ENCODE measurements at regions not wholly inside any gene's neighbourhood (a gene's known extent, or its start where the extent isn't known, plus 50 kb on each side); places are given as distances from the start of the nearest gene placed in this dataset.

DNA sequence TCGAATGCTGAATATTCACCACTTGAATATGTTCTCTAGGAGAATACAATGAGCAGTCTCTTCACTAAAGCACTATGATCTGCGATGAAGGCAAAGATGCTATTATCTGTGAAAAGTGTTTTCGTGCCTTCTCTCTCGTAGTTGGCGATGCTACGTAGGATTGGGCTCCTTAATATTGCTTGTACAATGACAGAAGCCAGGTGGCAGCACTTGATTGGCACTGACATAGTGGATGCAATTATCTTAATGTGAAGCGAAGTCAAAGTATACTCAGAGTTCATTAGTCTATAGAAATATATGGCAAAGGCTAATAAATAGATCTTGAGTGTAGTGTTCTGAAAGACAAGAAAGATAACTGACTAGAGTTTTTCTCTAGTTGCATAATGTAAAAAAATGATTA, 1135.7 kb upstream of the AGA start:
- DNase-seq (ENCODE audit: low read depth in 2 of 2), result no peak

DNA sequence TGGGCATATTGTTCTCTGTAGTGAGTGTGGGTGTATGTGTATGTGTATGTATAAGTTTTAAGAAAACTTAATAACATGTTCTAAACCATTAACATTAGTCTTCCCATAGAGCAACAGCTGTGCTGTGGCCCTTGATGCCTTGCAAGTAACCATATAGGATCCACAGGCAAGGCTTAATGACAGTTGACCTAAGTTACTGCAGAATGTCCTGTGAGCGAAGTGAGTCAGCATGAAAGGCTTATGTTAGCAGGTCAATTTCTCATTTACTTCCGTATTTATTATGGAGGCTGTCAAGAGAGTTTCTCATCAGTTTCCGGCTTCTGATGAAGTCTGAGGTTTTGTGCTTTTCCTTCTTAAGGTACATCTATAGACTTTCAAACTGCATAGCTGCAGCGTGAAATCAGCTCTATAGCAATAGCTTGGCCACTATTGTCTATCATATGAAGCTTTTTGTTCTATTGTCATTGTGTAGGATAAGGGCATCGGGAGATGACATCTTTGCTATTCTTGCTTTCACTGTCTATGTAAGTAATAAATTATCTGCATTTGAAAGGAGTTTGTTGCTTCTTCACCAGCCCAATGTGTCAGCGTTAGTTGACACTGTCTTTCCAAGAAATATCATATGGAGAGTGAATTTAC, 1153.4 kb upstream of the AGA start:
- DNase-seq (ENCODE audit: low read depth in 2 of 2), result no peak

DNA sequence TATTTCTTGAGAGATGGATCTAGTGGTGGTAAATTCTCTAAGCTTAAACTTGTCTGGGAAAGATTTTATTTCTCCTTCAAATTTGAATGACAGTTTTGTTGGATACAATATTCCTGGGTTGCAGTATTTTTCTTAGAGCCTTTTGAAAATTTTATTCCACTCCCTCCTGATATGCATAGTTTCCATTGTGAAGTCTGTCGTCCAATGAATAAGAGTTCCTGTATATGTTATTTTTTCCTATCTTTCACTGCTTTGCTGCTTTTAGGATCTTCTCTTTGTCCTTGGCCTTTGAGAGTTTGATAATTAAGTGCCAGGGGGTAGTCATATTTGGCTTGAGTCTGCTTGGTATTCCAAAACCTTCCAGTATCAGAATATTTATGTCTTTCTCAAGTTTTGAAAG, 1156.4 kb upstream of the AGA start:
- no peak for DNase-seq (ENCODE audit: low read depth in 2 of 2)

DNA sequence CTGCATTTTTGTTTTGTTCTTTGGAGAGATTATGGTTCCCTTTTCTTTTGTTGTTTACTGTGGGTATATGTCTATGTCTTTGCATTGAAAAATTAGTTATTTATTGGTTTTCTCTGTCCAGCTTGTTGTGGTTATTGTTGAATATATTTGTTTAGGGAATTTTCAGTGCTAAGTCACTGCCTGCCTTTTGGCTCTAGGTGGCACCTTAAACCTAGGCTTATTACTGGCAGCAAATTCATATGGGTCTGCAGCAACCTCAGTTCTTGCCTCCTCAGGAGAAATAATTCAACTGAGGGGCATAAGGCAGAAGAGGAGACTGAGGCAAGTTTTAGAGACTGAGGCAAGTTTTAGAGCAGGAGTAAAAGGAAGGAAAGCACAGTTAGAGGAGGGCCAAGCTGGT, 1157.3 kb upstream of the AGA start:
- no peak for DNase-seq (ENCODE audit: low read depth in 2 of 2)

DNA sequence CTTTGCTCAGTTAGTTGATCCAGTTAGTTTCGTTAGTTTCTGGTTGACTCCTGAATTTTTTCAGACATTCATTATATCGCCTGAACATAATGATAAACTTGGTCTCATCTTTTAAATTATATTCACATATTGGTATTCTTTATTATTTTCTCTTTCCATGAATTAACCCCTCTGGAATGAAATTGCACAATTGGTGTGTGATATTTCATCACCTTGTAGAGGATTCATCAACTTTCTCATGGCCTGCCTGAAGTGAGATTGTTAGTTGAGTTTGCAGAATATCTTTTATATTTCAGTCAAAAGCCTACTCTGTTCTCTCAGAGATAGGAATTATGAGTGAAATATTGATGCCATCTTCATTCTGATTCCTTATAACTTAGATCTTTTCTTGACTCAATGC, 1160.6 kb upstream of the AGA start:
- peak in 1 of 2 experiments; percentile 5 for DNase-seq (ENCODE audit: low read depth in 2 of 2)

DNA sequence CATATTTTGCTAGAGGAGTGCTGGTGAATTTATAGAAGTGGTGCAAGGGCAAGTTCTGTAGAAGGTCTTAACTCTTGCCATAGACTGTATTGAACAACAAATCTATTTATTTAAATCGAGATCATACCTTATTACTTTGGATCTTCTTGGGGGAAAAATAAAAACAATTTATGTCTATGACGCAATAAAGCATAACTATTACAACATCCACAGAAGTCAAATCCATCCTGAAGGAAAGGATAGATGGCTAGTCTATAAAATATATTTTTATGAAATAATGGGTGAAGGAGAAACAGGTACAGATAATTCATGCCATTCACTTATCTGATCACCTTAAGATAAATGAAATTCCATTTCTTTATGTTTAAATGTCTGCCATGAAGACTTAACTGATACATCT, 1168.8 kb upstream of the AGA start:
- DNase-seq (ENCODE audit: low read depth in 2 of 2), result no peak

DNA sequence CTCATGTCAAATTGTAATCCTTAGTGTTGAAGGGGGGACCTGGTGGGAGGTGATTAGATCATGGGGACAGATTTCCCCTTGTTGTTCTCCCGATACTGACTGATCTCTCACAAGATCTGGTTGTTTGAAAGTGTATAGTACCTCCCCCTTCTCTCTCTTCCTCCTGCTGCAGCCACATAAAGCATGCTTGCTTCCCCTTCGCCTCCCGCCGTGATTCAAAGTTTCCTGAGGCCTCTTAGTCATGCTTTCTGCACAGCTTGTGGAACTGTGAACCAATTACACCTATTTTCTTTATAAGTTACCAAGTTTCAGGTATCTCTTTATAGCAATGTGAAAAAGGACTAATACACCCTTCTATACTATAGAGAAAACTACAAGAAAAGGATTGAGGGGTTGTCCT, 1170.5 kb upstream of the AGA start:
- no peak for DNase-seq (ENCODE audit: low read depth in 2 of 2)

DNA sequence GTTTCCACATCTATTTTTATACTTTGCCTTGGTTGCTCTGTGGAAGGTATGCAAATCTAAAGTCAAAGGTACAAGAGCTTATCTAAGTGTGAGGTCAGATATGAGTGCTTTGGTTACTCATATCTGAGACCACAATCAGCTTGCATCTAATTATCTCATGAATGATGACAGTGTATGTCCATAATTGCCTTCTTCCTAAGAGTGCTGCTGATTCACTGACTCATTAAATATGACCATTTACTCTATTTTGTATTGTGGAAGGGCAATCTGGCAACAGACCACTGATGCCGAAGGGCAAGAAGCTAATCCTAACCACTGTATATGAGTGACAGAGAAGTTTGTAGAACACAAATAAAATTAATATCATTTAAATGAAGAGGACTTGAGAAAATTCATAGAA, 1190.2 kb upstream of the AGA start:
- no peak for DNase-seq (ENCODE audit: low read depth in 2 of 2)

DNA sequence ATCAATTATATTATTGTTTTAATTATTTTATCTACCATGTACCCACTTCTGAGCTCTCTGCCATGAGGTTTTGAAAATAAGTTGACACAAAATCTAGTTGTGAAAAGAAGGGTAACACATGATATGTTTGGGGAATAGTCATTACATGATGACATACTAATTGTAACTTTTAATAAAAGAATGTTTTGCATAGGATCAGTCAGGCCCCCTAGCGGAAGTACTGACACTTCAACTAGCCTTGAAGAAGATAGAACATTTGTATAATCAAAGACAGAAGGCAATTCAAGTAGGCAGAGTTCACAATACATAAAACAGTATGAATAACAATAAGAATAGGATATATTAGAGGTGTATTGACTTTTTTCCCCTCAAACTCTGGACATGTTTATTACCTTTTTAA, 1191.0 kb upstream of the AGA start:
- no peak for DNase-seq (ENCODE audit: low read depth in 2 of 2)

DNA sequence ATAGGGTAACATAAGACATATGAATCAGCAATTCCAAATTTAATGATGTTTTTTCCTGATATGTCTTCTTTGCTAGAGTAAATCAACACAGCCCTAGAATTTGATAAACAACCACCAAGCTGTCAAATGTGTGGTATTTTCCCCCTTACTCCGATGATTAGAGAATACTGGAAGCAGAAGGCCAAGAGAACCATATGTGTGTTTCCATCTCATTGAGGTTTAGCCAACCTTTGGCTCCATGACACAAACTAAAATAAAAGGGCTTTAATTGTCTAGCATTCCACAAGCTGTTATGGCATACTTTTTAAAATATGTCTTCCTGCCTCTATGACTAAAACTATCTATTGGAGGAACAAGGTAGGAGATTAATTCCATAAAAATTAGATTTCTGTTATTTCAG, 1222.4 kb upstream of the AGA start:
- no peak for DNase-seq (ENCODE audit: low read depth in 2 of 2)

DNA sequence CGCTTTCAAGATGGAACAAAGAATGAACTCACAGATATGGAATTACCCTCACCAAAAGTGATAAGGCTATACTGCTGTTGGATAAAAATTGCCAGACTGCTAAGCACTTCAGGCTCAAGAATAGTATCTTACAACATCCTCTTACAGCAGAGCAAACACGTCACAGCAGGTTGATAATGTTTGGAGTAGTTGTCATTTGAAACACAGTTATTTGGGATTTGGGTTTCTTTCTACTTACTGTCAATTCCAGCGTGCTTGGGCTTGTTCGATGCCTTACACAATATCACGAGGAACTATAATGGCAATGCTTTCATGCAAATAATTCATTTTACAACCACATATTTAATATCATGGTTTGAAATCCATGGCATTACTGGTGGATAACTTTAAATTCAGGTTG, 1223.7 kb upstream of the AGA start:
- DNase-seq (ENCODE audit: low read depth in 2 of 2), result no peak

DNA sequence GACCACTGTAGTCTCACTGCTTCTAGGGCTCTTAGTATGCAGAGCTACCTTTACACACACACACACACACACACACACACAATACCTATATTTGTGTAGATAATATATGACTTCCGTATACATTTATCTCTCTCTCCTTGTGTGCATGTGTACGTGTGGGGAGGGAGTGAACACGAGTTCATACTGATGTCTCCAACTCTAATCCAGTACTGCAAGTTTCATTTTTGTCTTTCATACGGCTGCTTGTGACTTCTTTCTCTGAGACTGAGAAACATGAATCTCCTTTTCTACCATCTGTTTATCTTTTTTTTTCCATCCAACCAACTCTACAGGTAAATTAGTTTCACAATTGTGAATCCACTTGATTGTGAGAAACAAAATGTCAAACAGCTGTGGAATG, 1229.5 kb upstream of the AGA start:
- no peak for DNase-seq (ENCODE audit: low read depth in 2 of 2)

DNA sequence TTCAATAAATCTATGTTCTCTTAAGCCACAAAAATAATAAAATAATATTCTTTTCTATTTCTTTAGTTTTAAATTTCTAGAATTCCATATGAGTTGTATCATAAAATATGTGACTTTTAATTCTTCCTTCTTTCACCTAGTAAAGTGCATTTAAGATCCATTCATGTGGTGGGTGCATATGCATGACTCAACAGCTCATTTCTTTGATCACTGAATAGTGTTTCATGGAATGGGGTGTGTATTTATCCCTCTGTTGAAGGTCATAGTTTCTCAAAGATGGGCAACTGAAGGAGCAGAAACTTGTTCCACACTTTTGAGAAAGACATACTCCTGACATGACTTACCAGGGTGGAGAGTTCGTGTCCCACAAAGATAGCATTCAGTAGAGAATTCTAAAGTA, 1230.3 kb upstream of the AGA start:
- no peak for DNase-seq (ENCODE audit: low read depth in 2 of 2)

DNA sequence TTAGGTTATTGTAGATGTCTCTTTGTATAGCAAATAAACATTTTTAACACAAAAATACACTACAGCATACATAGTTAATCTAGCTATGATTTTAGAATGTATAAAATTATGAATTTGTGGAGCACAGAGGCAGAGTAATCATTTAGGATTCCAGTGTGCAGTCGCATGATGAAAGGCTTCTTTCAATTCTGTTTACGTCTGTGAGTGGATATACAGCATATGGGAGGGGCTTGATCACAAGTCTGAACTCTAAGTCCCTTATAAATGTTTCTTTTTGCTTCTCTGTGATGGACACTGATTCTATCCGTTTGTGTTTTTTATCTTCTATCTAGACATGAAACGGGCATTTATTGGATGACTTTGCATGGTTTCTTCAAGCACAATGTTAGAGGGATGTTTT, 1239.6 kb upstream of the AGA start:
- no peak for DNase-seq (ENCODE audit: low read depth in 2 of 2)

DNA sequence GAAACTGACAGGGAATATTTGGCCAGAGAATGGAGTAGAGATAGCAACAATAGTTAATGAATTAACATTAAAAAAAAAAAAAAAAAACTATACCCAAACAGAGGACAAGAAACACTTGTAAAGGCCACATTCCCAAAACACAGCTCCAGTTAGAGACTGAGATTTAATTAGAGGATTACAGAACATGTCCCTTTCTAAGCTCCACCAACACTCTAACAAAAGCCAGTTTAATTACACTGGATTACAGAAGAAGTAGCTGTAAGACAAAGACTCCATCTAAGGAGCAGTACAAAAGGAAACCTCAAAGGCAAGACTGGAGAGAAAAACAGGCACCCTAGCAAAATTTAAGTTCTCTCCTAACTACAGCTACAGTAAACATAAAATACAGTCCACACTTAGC, 1247.7 kb upstream of the AGA start:
- no peak for DNase-seq (ENCODE audit: low read depth in 2 of 2)

DNA sequence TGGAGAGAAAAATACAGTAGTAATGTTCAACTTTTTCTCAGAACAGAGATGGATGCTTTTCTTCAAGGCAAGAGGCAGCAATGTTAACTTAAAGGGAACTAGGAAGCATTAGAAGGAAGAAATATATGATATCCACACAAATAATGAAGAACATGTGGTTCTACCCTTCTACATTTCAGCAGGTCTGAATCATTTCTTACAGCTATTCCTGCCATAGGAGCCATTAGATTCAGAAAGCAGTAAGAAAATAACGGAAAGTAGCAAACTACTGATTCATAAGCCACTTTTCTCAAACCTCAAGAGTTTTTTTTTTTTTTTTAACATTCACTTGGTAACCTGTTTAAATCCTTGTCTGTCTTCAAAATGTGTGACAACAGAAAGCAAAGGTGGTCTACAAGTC, 1251.6 kb upstream of the AGA start:
- DNase-seq (ENCODE audit: low read depth in 2 of 2), result peak; percentile 32 to 37

DNA sequence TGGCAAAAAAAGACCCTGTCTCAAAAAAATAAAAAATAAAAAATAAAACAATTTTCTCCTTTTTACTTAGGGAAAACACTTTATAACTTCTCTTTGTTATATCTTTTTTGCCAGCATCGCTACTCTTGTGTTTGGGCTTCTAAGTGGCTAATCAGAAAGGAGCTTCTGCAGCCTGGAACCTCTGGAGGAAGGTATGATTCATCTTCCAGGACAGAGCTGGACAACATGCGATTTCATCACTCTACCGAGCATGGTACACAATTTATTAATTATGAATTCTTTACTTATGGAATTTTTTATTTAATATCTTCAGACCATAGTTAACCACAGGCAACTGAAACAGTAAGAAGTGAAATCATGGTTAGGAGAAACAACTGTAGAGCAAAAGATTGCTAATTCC, 1254.3 kb upstream of the AGA start:
- peak in 1 of 2 experiments; percentile 3 for DNase-seq (ENCODE audit: low read depth in 2 of 2)

DNA sequence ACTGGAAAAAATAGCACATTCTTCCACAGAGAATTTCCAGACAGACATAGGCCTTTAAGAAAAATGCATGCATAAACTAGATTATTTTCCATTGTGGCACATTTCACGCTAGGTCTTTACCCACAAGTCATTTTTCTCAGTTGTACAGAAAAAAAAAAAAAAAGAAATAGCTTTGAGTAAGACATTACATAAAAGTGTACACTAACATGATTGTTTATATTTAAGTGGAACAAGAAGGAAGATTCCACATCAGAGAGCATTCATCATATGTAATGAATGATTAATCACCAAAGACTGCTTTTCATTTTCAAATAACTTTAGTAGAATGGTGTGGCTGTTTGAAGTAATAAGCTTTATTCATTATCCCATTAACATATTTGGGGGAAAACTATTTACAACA, 1270.2 kb upstream of the AGA start:
- DNase-seq (ENCODE audit: low read depth in 2 of 2), result no peak

DNA sequence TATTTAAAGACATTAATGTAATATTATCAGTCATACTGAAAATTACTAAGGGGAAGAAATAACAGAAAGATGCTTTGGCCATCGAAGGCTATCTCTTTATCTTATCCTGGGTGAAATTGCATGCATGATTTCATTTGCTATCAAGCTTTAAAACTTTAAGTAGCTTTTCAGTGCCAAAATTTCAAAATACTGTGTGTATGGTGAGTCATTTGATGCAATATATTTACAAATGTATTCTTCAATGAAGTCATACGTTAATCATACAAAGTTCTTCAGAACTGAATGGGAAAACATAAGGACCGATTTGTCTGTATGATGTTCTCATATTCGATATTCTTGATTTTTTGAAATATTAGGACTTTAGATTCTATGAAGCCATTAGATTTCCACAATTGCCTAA, 1295.8 kb upstream of the AGA start:
- no peak for DNase-seq (ENCODE audit: low read depth in 2 of 2)

DNA sequence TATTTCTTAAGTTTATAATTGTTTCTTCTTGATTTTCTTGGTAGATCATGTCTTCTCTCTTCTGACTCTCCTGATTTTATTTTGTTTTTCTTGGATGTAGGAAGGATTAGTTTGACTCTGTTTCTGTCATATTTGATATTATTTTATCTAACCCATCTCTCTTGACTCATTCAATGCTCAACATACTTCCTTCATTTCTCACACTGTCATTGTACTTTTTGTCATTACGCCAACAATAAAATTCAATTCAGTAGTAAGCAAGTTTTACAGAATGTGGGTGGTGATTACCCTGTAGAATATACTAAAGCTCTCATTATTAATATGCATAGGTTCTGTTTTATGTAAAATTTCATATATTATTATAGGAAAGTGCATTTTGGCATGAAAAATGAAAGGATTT, 1303.0 kb upstream of the AGA start:
- DNase-seq (ENCODE audit: low read depth in 2 of 2), result peak; percentile 0 to 4

DNA sequence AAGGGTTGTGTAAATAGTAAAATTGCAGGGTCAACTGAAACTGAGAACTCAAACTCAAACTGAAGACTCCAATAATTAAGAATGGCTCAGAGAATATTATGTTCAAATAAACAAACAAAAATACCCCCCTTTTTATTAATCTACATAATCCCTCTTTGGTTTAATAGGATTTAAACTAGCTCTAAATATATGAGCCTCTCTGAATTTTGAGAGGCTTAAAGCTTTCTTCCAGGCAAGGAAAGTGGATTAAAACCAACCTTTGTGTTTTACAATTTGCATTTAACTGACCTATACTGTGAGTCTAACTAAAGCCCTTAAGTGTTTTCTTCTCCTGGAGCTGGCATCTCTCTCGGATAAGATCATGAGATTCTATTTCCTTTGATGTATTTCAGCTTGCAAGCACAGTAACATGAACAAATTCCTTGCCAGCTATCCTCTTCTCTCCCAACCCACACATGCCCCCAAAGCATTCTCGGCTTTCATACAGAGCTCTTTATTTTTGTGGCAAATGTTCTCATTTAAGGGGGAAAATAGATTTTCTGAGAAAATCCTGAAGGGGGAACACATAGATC, 1310.8 kb upstream of the AGA start:
- no peak for DNase-seq (ENCODE audit: low read depth in 2 of 2)

DNA sequence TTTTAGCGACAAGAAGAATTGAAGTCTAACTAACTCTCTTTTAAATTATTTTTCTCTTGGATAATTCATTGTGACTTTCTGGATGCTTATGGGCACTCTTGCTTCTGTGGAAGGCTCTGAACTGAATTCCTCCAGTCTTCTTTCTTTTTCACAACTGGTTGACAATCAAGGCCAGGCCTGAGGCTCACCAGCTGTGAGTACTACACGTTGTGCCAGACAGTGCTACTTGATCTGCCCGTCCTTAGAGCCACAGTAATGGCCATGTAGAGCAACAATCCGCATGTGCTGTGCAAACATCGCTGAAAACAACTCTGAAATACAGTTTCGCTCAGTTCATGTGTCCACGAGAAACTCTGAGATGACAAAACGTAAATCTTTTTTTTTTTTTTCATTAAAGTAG, 1336.3 kb upstream of the AGA start:
- no peak for DNase-seq (ENCODE audit: low read depth in 2 of 2)

DNA sequence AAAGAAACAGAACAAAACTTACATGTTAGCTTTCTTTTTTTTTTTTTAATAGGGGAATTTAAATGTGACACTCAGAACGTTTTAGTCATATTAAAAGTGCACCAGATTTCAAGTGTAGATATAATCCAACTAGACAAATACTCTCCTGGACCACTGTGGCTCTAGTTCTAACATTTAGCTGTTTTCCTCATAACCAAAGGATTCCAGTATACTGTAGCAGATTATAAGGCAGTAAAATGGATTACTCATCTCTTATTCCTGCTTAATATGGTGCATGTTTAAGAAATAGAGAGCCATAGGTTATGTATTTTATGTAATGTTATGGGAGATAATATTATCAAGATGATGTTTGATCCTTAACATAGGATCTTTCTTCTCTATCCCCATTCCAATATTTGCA, 1339.5 kb upstream of the AGA start:
- DNase-seq (ENCODE audit: low read depth in 2 of 2), result no peak

DNA sequence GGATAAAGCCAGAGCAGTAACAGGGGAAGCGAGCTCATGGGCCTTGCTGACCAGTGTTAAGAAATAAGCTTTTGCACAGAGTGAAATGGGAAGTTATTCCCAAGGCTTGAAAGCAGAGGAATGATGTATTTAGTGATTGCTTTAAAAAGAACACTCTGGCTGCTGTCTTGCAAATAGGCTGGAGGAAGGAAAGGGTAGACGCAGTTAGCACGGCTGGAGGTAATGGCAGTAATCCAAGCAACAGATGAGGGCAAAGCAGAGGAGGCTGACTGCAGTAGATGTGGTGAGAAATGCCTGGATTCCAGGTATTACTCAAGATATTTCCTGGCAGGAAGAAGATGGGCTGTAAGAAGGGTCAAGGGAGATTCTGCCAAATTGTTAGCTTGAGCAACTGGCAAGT, 1342.3 kb upstream of the AGA start:
- no peak for DNase-seq (ENCODE audit: low read depth in 2 of 2)
